SK-N-SH treated with all-trans-retinoic acid at 6 μM for 48 hours (cell line): ENCODE measurements at regions not wholly inside any gene's neighbourhood (a gene's known extent, or its start where the extent isn't known, plus 50 kb on each side); places are given as distances from the start of the nearest gene placed in this dataset.

ENCODE experiments used
- ARNTL ChIP-seq: fragments of 450-650 bp; formaldehyde crosslinking; IDR thresholded peaks from 2 replicates; pipeline ENCODE4 v1.5.0; 2020; ENCODE audit warnings: low read depth, mild to moderate bottlenecking, moderate library complexity, borderline replicate concordance
- ESRRG ChIP-seq: fragments of 250-450 bp; sonication (Bioruptor Pico); IDR thresholded peaks from 2 replicates; pipeline ENCODE4 v1.6.1; 2021; ENCODE audit warnings: mild to moderate bottlenecking
- GLIS3 ChIP-seq: fragments of 250-450 bp; sonication (Bioruptor Pico); IDR thresholded peaks from 2 replicates; pipeline ENCODE4 v1.5.0; 2020; ENCODE audit warnings: mild to moderate bottlenecking, moderate library complexity
- ISL1 ChIP-seq: fragments of 250-450 bp; sonication (Bioruptor Pico); IDR thresholded peaks from 2 replicates; pipeline ENCODE4 v2.1.2; 2022; ENCODE audit warnings: mild to moderate bottlenecking, moderate library complexity
- SNAI2 ChIP-seq: fragments of 250-450 bp; sonication (Bioruptor Pico); IDR thresholded peaks from 2 replicates; pipeline ENCODE4 v1.5.0; 2020; ENCODE audit warnings: mild to moderate bottlenecking, moderate library complexity
- ZC3H10 ChIP-seq: fragments of 250-450 bp; sonication (Bioruptor Pico); IDR thresholded peaks from 2 replicates; pipeline ENCODE4 v1.5.1; 2021; ENCODE audit warnings: mild to moderate bottlenecking, moderate library complexity
- ZFP3 ChIP-seq: fragments of 250-450 bp; sonication (Bioruptor Pico); IDR thresholded peaks from 2 replicates; pipeline ENCODE4 v1.5.0; 2020; ENCODE audit warnings: mild to moderate bottlenecking, moderate library complexity
- ZFP30 ChIP-seq: fragments of 450-650 bp; formaldehyde crosslinking; IDR thresholded peaks from 2 replicates; pipeline ENCODE4 v1.5.0; 2022; ENCODE audit warnings: mild to moderate bottlenecking, moderate library complexity
- TF ChIP-seq, protein P1 (sequence below): fragments of 250-450 bp; sonication (Bioruptor Pico); IDR thresholded peaks from 2 replicates; pipeline ENCODE4 v1.5.0; 2020; ENCODE audit warnings: mild to moderate bottlenecking, moderate library complexity
- TF ChIP-seq, protein P2 (sequence below): fragments of 250-450 bp; sonication (Bioruptor Pico); IDR thresholded peaks from 2 replicates; pipeline ENCODE4 v1.8.0; 2020; ENCODE audit warnings: mild to moderate bottlenecking, moderate library complexity, borderline replicate concordance
- TF ChIP-seq, protein P3 (sequence below): fragments of 250-450 bp; sonication (Bioruptor Pico); IDR thresholded peaks from 2 replicates; pipeline ENCODE4 v1.5.1; 2021; ENCODE audit warnings: mild to moderate bottlenecking, moderate library complexity
- TF ChIP-seq, protein P4 (sequence below): fragments of 250-450 bp; sonication (Bioruptor Pico); IDR thresholded peaks from 2 replicates; pipeline ENCODE4 v1.8.0; 2021; ENCODE audit warnings: low read depth, mild to moderate bottlenecking, moderate library complexity, borderline replicate concordance

DNA sequence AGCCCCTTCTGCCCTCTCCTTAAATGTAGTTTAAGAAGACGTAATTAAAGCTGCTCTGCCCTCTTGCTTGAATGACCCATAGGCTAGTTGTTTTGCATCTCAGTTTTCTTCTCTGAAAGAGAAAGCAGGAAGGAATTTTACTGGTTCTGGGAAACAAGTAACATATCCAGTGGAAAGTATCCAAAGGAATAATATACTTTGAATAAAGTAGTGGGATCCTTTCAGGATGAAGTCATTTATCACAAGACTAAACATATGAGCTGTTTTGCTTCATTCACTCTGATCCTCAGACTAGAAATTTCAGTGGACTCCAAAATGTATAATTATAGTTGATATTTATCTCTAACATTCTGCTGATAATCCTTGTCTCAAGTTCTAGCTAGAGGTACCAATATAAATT is 1297.6 kb upstream of the GOT2 start:
- TF ChIP-seq, protein P1, sequence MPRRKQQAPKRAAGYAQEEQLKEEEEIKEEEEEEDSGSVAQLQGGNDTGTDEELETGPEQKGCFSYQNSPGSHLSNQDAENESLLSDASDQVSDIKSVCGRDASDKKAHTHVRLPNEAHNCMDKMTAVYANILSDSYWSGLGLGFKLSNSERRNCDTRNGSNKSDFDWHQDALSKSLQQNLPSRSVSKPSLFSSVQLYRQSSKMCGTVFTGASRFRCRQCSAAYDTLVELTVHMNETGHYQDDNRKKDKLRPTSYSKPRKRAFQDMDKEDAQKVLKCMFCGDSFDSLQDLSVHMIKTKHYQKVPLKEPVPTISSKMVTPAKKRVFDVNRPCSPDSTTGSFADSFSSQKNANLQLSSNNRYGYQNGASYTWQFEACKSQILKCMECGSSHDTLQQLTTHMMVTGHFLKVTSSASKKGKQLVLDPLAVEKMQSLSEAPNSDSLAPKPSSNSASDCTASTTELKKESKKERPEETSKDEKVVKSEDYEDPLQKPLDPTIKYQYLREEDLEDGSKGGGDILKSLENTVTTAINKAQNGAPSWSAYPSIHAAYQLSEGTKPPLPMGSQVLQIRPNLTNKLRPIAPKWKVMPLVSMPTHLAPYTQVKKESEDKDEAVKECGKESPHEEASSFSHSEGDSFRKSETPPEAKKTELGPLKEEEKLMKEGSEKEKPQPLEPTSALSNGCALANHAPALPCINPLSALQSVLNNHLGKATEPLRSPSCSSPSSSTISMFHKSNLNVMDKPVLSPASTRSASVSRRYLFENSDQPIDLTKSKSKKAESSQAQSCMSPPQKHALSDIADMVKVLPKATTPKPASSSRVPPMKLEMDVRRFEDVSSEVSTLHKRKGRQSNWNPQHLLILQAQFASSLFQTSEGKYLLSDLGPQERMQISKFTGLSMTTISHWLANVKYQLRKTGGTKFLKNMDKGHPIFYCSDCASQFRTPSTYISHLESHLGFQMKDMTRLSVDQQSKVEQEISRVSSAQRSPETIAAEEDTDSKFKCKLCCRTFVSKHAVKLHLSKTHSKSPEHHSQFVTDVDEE (CRISPR knock-in tag), result no peak
- no peak for TF ChIP-seq ARNTL
- TF ChIP-seq ESRRG (CRISPR knock-in tag), result no peak
- no peak for TF ChIP-seq ZC3H10 (CRISPR knock-in tag)
- TF ChIP-seq ZFP3, result no peak
- TF ChIP-seq, protein P2, sequence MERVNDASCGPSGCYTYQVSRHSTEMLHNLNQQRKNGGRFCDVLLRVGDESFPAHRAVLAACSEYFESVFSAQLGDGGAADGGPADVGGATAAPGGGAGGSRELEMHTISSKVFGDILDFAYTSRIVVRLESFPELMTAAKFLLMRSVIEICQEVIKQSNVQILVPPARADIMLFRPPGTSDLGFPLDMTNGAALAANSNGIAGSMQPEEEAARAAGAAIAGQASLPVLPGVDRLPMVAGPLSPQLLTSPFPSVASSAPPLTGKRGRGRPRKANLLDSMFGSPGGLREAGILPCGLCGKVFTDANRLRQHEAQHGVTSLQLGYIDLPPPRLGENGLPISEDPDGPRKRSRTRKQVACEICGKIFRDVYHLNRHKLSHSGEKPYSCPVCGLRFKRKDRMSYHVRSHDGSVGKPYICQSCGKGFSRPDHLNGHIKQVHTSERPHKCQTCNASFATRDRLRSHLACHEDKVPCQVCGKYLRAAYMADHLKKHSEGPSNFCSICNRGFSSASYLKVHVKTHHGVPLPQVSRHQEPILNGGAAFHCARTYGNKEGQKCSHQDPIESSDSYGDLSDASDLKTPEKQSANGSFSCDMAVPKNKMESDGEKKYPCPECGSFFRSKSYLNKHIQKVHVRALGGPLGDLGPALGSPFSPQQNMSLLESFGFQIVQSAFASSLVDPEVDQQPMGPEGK (CRISPR knock-in tag), result no peak
- no peak for TF ChIP-seq ISL1 (CRISPR knock-in tag)
- TF ChIP-seq, protein P3, sequence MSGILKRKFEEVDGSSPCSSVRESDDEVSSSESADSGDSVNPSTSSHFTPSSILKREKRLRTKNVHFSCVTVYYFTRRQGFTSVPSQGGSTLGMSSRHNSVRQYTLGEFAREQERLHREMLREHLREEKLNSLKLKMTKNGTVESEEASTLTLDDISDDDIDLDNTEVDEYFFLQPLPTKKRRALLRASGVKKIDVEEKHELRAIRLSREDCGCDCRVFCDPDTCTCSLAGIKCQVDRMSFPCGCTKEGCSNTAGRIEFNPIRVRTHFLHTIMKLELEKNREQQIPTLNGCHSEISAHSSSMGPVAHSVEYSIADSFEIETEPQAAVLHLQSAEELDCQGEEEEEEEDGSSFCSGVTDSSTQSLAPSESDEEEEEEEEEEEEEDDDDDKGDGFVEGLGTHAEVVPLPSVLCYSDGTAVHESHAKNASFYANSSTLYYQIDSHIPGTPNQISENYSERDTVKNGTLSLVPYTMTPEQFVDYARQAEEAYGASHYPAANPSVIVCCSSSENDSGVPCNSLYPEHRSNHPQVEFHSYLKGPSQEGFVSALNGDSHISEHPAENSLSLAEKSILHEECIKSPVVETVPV, result no peak
- no peak for TF ChIP-seq GLIS3 (CRISPR knock-in tag)
- no peak for TF ChIP-seq ZFP30 (CRISPR knock-in tag)
- TF ChIP-seq, protein P4, sequence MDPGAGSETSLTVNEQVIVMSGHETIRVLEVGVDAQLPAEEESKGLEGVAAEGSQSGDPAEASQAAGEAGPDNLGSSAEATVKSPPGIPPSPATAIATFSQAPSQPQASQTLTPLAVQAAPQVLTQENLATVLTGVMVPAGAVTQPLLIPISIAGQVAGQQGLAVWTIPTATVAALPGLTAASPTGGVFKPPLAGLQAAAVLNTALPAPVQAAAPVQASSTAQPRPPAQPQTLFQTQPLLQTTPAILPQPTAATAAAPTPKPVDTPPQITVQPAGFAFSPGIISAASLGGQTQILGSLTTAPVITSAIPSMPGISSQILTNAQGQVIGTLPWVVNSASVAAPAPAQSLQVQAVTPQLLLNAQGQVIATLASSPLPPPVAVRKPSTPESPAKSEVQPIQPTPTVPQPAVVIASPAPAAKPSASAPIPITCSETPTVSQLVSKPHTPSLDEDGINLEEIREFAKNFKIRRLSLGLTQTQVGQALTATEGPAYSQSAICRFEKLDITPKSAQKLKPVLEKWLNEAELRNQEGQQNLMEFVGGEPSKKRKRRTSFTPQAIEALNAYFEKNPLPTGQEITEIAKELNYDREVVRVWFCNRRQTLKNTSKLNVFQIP, result no peak
- no peak for TF ChIP-seq SNAI2
